Colon (tissue), 2 donors: ENCODE measurements at regions not wholly inside any gene's neighbourhood (a gene's known extent, or its start where the extent isn't known, plus 50 kb on each side); places are given as distances from the start of the nearest gene placed in this dataset.
A peak's percentile ranks its signal among the peaks of the same experiment; 100 is the strongest.
"Not testable (repeated sequence)": the region's sequence is repeated elsewhere in the genome, so short reads cannot be mapped to it uniquely, and the experiment has no call there.

Source experiments
- FAIRE-seq: peaks from 2 replicates; lab custom pipeline; 2012; peaks lifted over from hg19 to GRCh38; lab: Jason Lieb, UNC
- donor health status: control.
- donor health status: control.

- not testable (repeated sequence) for FAIRE-seq
Measured at GRCh38 chr9:61817127-61817705, 627.4 kb downstream of the SPATA31A7 start.

- not testable (repeated sequence) for FAIRE-seq
Measured at GRCh38 chr9:61853624-61854259, 663.9 kb downstream of the SPATA31A7 start.

GRCh38 chr9:61854260-61854640 lies 664.4 kb downstream of the SPATA31A7 start:
- FAIRE-seq, result not testable (repeated sequence)

DNA sequence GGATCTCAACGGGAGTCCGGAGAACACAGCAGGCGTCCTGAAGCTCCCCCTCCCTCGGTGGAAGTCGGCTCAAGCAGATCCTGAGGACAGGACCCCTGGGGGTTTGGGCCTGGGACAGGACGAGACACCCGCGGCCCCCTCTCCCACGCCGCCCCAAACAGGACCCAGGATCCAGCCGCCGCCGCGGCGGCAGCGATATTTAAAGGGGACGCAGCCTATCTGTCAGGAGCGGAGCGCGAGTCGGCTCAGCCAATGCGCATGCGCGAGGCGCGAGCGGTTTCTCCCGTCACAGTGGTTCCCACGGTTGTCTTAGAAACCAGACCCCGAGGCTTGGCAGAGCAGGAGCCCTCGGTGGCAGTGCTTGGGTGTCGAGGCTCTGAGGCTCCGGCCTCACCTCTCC lies 666.4 kb downstream of the SPATA31A7 start:
- not testable (repeated sequence) for FAIRE-seq

DNA sequence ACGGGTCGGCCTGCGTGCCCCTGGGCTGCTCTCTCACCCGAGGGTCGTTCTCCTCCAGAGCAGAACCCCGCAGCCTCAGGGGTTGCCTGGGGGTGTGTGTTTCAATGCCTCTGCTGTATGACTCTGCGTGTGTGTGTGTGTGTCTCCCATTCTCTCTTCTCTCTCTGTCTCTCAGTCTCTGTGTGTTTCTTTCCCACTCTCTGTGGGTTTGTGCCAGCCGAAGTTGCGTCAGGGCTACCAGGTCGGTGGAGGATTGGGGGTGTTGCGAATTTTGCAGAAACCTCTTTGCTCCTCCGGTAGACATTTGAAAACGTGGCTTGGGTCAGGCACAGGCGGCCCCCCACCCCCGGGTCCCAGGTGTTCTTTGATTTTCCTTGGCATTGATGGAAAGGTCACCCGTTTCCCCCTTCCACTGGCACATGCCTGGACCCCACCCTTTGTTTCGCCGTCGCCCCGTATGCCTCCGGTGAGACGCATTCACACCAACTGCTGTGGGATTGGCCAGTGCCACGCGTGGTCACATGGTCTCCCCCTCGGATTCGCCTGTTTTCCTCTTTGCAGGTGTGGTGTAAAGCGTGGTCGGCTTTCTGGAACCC lies 667.1 kb downstream of the SPATA31A7 start:
- peak; percentile 94 for FAIRE-seq

DNA sequence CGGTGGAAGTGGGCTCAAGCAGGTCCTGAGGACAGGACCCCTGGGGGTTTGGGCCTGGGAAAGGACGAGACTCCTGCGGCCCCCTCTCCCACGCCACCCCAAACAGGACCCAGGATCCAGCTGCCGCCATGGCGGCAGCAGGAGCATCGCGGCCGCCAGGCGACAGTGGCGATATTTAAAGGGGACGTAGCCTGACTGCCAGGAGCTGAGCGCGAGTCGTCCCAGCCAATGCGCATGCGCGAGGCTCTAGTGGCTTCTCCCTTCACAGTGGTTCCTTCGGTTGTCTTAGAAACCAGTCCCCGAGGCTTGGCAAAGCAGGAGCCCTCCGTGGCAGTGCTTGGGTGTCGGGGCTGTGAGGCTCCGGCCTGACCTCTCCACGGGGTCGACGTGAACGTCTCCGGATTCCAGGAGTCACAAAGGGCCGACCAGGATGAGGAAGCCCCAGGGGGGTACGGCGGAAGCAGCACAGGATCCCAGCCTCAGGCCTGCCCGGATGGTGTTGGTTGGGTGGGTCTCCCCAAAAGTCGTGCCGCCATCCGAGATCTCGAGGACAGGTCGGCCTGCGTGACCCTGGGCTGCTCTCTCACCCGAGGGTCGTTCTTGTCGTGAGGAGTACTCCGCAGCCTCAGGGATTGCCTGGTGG lies 668.0 kb downstream of the SPATA31A7 start:
- not testable (repeated sequence) for FAIRE-seq

- not testable (repeated sequence) for FAIRE-seq
Measured at GRCh38 chr9:61862431-61862971, 672.7 kb downstream of the SPATA31A7 start.

GRCh38 chr9:61864463-61864862 lies 674.6 kb downstream of the SPATA31A7 start:
- not testable (repeated sequence) for FAIRE-seq

DNA sequence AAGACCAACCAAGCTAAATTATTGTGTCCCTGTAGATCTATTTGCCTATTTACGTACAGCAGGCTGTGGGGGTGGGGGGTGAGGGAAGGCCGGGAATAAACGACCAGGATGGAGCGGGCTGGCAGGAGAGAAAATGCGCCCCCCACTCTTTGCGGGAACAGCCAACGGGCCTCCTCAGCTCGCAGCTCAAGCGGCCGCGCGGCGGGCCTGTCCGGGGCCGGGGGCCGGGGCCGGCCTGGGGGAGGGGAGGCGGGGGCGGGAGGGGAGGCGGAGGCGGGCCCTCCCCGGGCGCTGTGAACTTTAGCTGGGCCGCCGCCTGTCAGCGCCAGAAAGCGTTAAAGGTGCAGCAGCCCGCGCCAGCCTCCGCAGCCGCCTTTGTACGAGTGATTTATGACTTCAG lies 679.1 kb downstream of the SPATA31A7 start:
- FAIRE-seq, result not testable (repeated sequence)

DNA sequence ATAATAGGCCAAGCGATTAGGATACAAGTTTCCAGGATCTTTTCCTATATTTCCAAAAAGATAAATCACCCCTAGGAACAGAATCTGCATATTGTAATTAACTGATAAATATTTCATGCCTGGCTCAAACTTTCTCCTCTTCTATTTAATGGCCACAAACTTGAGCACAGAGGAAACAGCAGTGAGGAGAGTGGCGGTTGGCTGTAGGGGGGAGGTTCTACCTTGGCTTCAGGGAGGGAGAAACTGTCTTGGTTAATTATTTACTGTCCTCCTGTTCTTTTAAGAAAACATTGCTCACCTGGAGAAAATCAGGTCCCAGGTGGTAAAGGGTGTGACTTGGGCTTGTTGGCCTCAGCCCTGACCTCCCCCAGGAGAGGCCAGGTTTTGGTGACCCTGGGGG lies 682.5 kb downstream of the SPATA31A7 start:
- not testable (repeated sequence) for FAIRE-seq
